BLaER1 treated with 17β-estradiol and CSF1 and Interleukin-3, amounts not matched to agents 10 nM and 100 nM (cell line): ENCODE measurements at regions not wholly inside any gene's neighbourhood (a gene's known extent, or its start where the extent isn't known, plus 50 kb on each side); places are given as distances from the start of the nearest gene placed in this dataset.

Experiments
- H3K27ac ChIP-seq, 11 experiments: shearing (Covaris generic); formaldehyde crosslinking; 2 replicates each; pipeline ENCODE4 v1.8.1; 2022
- H3K27me3 ChIP-seq, 11 experiments: shearing (Covaris generic); formaldehyde crosslinking; 2 replicates each; pipeline ENCODE4 v1.8.1; 2022
- H3K36me3 ChIP-seq, 11 experiments: shearing (Covaris generic); formaldehyde crosslinking; 2 replicates each; pipeline ENCODE4 v1.8.1; 2022
- H3K4me1 ChIP-seq, 10 experiments: shearing (Covaris generic); formaldehyde crosslinking; 2 replicates each; pipeline ENCODE4 v1.8.1; 2022
- H3K4me2 ChIP-seq, 11 experiments: shearing (Covaris generic); formaldehyde crosslinking; 2 replicates each; pipeline ENCODE4 v1.8.1; 2022
- H3K4me3 ChIP-seq, 10 experiments: shearing (Covaris generic); formaldehyde crosslinking; 2 replicates each; pipeline ENCODE4 v1.8.1; 2022
- H3K9ac ChIP-seq, 11 experiments: shearing (Covaris generic); formaldehyde crosslinking; 2 replicates each; pipeline ENCODE4 v1.8.1; 2022
- H3K9me3 ChIP-seq, 11 experiments: shearing (Covaris generic); formaldehyde crosslinking; replicated peaks in 1 of 11; 2 replicates each; pipeline ENCODE4 v1.8.1; 2022
- H4K20me1 ChIP-seq, 11 experiments: shearing (Covaris generic); formaldehyde crosslinking; 2 replicates each; pipeline ENCODE4 v1.8.1; 2022
- Cebpa-rat ChIP-seq, 11 experiments: shearing (Covaris generic); IDR thresholded peaks; 2 replicates each; pipeline ENCODE4 v1.8.1; 2022

GRCh38 chr10:131766096-131766495, 134.7 kb upstream of the PPP2R2D start:
- no peaks in the 10 kb centered on the region for H3K27me3 ChIP-seq
- no peak overlapping the region for H3K27ac ChIP-seq
- 0 out of 22 replicates have a peak, but pooled peaks cover 0 to 4% (median 0%) of the 10 kb centered on the region in 11 experiments for H4K20me1 ChIP-seq
- H3K36me3 ChIP-seq = no peaks in the 10 kb centered on the region
- no peak for TF ChIP-seq Cebpa-rat (IDR thresholded peaks at IDR 0.05)
- peaks cover 22 to 63% (median 49%) of the 10 kb centered on the region in 10 experiments for H3K4me1 ChIP-seq
- H3K4me2 ChIP-seq = peak overlapping the region in 6 of 11 experiments; percentile 27 to 98 (median 37); a peak in 10 of 22 replicates
- no peak overlapping the region for H3K4me3 ChIP-seq
- no peak overlapping the region for H3K9ac ChIP-seq
- H3K9me3 ChIP-seq = no peaks in the 10 kb centered on the region

- Histone ChIP-seq H4K20me1 (0 out of 22 replicates have a peak, but pooled peaks cover 0 to 4% (median 0%) of the 10 kb centered on the region in 11 experiments), H3K27ac (no peak overlapping the region), H3K4me1 (peaks cover 16 to 65% (median 52%) of the 10 kb centered on the region in 10 experiments), H3K4me3 (no peak overlapping the region), H3K9ac (no peak overlapping the region), H3K36me3 (no peaks in the 10 kb centered on the region), H3K4me2 (no peak overlapping the region), H3K27me3 (peaks cover 0 to 13% (median 0%) of the 10 kb centered on the region in 11 experiments; a peak in 7 of 22 replicates), H3K9me3 (no peaks in the 10 kb centered on the region)
- no peak for TF ChIP-seq Cebpa-rat (IDR thresholded peaks at IDR 0.05)
Observed at GRCh38 chr10:131767716-131768115, 133.1 kb upstream of the PPP2R2D start.

GRCh38 chr10:131769571-131770410, 131.0 kb upstream of the PPP2R2D start:
- no peak overlapping the region for H3K9ac ChIP-seq
- H3K9me3 ChIP-seq = peaks cover 0 to 16% (median 2%) of the 10 kb centered on the region in 11 experiments; a peak in 10 of 22 replicates
- no peak overlapping the region for H3K27ac ChIP-seq
- H3K36me3 ChIP-seq = no peaks in the 10 kb centered on the region
- H3K4me3 ChIP-seq = no peak overlapping the region
- peak overlapping the region in 2 of 11 experiments; percentile 23 to 28; a peak in 2 of 22 replicates for H3K4me2 ChIP-seq
- H3K4me1 ChIP-seq = peaks cover 0 to 65% (median 52%) of the 10 kb centered on the region in 10 experiments; a peak in 16 of 20 replicates
- TF ChIP-seq Cebpa-rat (IDR thresholded peaks at IDR 0.05) = no peak
- H3K27me3 ChIP-seq = peaks cover 0 to 34% (median 11%) of the 10 kb centered on the region in 11 experiments; a peak in 13 of 22 replicates
- peaks cover 0 to 3% (median 0%) of the 10 kb centered on the region in 11 experiments; a peak in 1 of 22 replicates for H4K20me1 ChIP-seq

GRCh38 chr10:131770946-131771633, 129.7 kb upstream of the PPP2R2D start:
- H3K27me3 ChIP-seq = peaks cover 0 to 45% (median 11%) of the 10 kb centered on the region in 11 experiments; a peak in 13 of 22 replicates
- peaks cover 9 to 29% (median 13%) of the 10 kb centered on the region in 11 experiments for H3K9me3 ChIP-seq
- H3K4me2 ChIP-seq = peak overlapping the region in 8 of 11 experiments; percentile 42 to 87 (median 66); a peak in 14 of 22 replicates
- no peak overlapping the region for H3K27ac ChIP-seq
- H3K9ac ChIP-seq = no peak overlapping the region
- TF ChIP-seq Cebpa-rat (IDR thresholded peaks at IDR 0.05) = no peak
- no peak overlapping the region for H3K4me3 ChIP-seq
- H3K36me3 ChIP-seq = peaks cover 0 to 3% (median 0%) of the 10 kb centered on the region in 11 experiments; a peak in 1 of 22 replicates
- no peaks in the 10 kb centered on the region; a peak in 1 of 22 replicates for H4K20me1 ChIP-seq
- H3K4me1 ChIP-seq = peaks cover 0 to 62% (median 51%) of the 10 kb centered on the region in 10 experiments; a peak in 16 of 20 replicates

GRCh38 chr10:131771634-131772358, 129.0 kb upstream of the PPP2R2D start:
- no peak overlapping the region for H3K27ac ChIP-seq
- peaks cover 0 to 8% (median 0%) of the 10 kb centered on the region in 11 experiments; a peak in 3 of 22 replicates for H3K36me3 ChIP-seq
- no peaks in the 10 kb centered on the region; a peak in 1 of 22 replicates for H4K20me1 ChIP-seq
- peak overlapping the region in 8 of 11 experiments; percentile 42 to 87 (median 66); a peak in 16 of 22 replicates for H3K4me2 ChIP-seq
- H3K27me3 ChIP-seq = peaks cover 0 to 45% (median 11%) of the 10 kb centered on the region in 11 experiments; a peak in 13 of 22 replicates
- TF ChIP-seq Cebpa-rat (IDR thresholded peaks at IDR 0.05) = no peak
- peaks cover 16 to 36% (median 20%) of the 10 kb centered on the region in 11 experiments for H3K9me3 ChIP-seq
- no peak overlapping the region for H3K4me3 ChIP-seq
- H3K4me1 ChIP-seq = peaks cover 0 to 58% (median 48%) of the 10 kb centered on the region in 10 experiments; a peak in 16 of 20 replicates
- no peak overlapping the region for H3K9ac ChIP-seq

- Histone ChIP-seq H4K20me1 (no peaks in the 10 kb centered on the region; a peak in 1 of 22 replicates), H3K9ac (no peak overlapping the region), H3K9me3 (peaks cover 23 to 43% (median 27%) of the 10 kb centered on the region in 11 experiments), H3K36me3 (peaks cover 0 to 10% (median 0%) of the 10 kb centered on the region in 11 experiments; a peak in 3 of 22 replicates), H3K4me2 (peak overlapping the region in 8 of 11 experiments; percentile 42 to 87 (median 66); a peak in 16 of 22 replicates), H3K4me3 (no peak overlapping the region), H3K4me1 (peaks cover 0 to 58% (median 48%) of the 10 kb centered on the region in 10 experiments; a peak in 16 of 20 replicates), H3K27ac (no peak overlapping the region), H3K27me3 (peaks cover 0 to 45% (median 11%) of the 10 kb centered on the region in 11 experiments; a peak in 13 of 22 replicates)
- TF ChIP-seq Cebpa-rat (IDR thresholded peaks at IDR 0.05) = no peak
Observed at GRCh38 chr10:131772441-131772840, 128.4 kb upstream of the PPP2R2D start.

GRCh38 chr10:131773370-131774343, 127.2 kb upstream of the PPP2R2D start:
- Histone ChIP-seq H3K9ac (no peak overlapping the region), H3K9me3 (peaks cover 35 to 55% (median 39%) of the 10 kb centered on the region in 11 experiments), H3K4me2 (peak overlapping the region in 8 of 11 experiments; percentile 42 to 87 (median 66); a peak in 16 of 22 replicates), H4K20me1 (no peaks in the 10 kb centered on the region; a peak in 1 of 22 replicates), H3K4me1 (peaks cover 0 to 61% (median 48%) of the 10 kb centered on the region in 10 experiments; a peak in 16 of 20 replicates), H3K27me3 (peaks cover 0 to 45% (median 11%) of the 10 kb centered on the region in 11 experiments; a peak in 13 of 22 replicates), H3K36me3 (peaks cover 0 to 13% (median 0%) of the 10 kb centered on the region in 11 experiments; a peak in 3 of 22 replicates), H3K4me3 (no peak overlapping the region), H3K27ac (no peak overlapping the region)
- TF ChIP-seq Cebpa-rat (IDR thresholded peaks at IDR 0.05) = no peak
